Retina (tissue), 1 donor: ENCODE measurements at regions not wholly inside any gene's neighbourhood (a gene's known extent, or its start where the extent isn't known, plus 50 kb on each side); places are given as distances from the start of the nearest gene placed in this dataset.
A peak's percentile ranks its signal among the peaks of the same experiment; 100 is the strongest.
"Not testable (repeated sequence)": the region's sequence is repeated elsewhere in the genome, so short reads cannot be mapped to it uniquely, and the experiment has no call there.

Experiments
- DNase-seq: peaks from one replicate; pipeline ENCODE4 v3.0.0-alpha.2; 2016

GRCh38 chr17:5870231-5870953 lies 199.8 kb upstream of the WSCD1 start:
- DNase-seq: no peak

- no peak for DNase-seq
These were observed 198.5 kb upstream of the WSCD1 start for GRCh38 chr17:5871666-5872065.

- no peak for DNase-seq
These were observed 197.3 kb upstream of the WSCD1 start for GRCh38 chr17:5872831-5873230.

- DNase-seq: no peak
These were observed 196.4 kb upstream of the WSCD1 start for GRCh38 chr17:5873781-5874180.

GRCh38 chr17:5874486-5874885 lies 195.7 kb upstream of the WSCD1 start:
- no peak for DNase-seq

- no peak for DNase-seq
These were observed 192.8 kb upstream of the WSCD1 start for GRCh38 chr17:5877366-5877765.

GRCh38 chr17:5877948-5878347 lies 192.2 kb upstream of the WSCD1 start:
- DNase-seq: no peak

- no peak for DNase-seq
These were observed 188.3 kb upstream of the WSCD1 start for GRCh38 chr17:5881849-5882248.

GRCh38 chr17:5883775-5884665 lies 186.2 kb upstream of the WSCD1 start:
- no peak for DNase-seq

GRCh38 chr17:5885336-5885735 lies 184.8 kb upstream of the WSCD1 start:
- no peak for DNase-seq

GRCh38 chr17:5888811-5889210 lies 181.4 kb upstream of the WSCD1 start:
- no peak for DNase-seq

- DNase-seq: no peak
These were observed 177.1 kb upstream of the WSCD1 start for GRCh38 chr17:5892921-5893675.

- no peak for DNase-seq
These were observed 176.4 kb upstream of the WSCD1 start for GRCh38 chr17:5893741-5894140.

- no peak for DNase-seq
These were observed 174.9 kb upstream of the WSCD1 start for GRCh38 chr17:5895276-5895675.

- DNase-seq: no peak
These were observed 174.0 kb upstream of the WSCD1 start for GRCh38 chr17:5896215-5896614.

- peak; percentile 77 for DNase-seq
These were observed 172.8 kb upstream of the WSCD1 start for GRCh38 chr17:5897275-5897911.

- not testable (repeated sequence) for DNase-seq
These were observed 172.2 kb upstream of the WSCD1 start for GRCh38 chr17:5897981-5898380.

- no peak for DNase-seq
These were observed 171.8 kb upstream of the WSCD1 start for GRCh38 chr17:5898406-5898805.

- DNase-seq: no peak
These were observed 170.5 kb upstream of the WSCD1 start for GRCh38 chr17:5899496-5900195.

GRCh38 chr17:5901731-5902130 lies 168.4 kb upstream of the WSCD1 start:
- DNase-seq: no peak

GRCh38 chr17:5902181-5903140 lies 167.7 kb upstream of the WSCD1 start:
- peak; percentile 52 for DNase-seq
